GM19328 (cell line): ENCODE measurements at regions not wholly inside any gene's neighbourhood (a gene's known extent, or its start where the extent isn't known, plus 50 kb on each side); places are given as distances from the start of the nearest gene placed in this dataset.

Source experiments
- ATAC-seq: cut with Tn5 transposase; IDR thresholded peaks from one replicate; pipeline ENCODE4 v1.9.1; 2021; ENCODE audit warnings: mild to moderate bottlenecking, moderate library complexity; ENCODE audit not compliant: unreplicated experiment

- no peak for ATAC-seq
Measured at GRCh38 chr2:223508372-223508771, 93.8 kb downstream of the SCG2 start.

GRCh38 chr2:223510713-223511112 is 91.4 kb downstream of the SCG2 start:
- ATAC-seq = no peak

- no peak for ATAC-seq
Measured at GRCh38 chr2:223511168-223511567, 91.0 kb downstream of the SCG2 start.

GRCh38 chr2:223513771-223514455 is 88.2 kb downstream of the SCG2 start:
- ATAC-seq = no peak

GRCh38 chr2:223519471-223519870 is 82.7 kb downstream of the SCG2 start:
- ATAC-seq = no peak

GRCh38 chr2:223522796-223523195 is 79.4 kb downstream of the SCG2 start:
- no peak for ATAC-seq

- ATAC-seq = no peak
Measured at GRCh38 chr2:223523551-223524001, 78.6 kb downstream of the SCG2 start.

GRCh38 chr2:223524066-223524465 is 78.1 kb downstream of the SCG2 start:
- no peak for ATAC-seq

- no peak for ATAC-seq
Measured at GRCh38 chr2:223526106-223526505, 76.1 kb downstream of the SCG2 start.

- ATAC-seq = no peak
Measured at GRCh38 chr2:223528036-223528435, 74.1 kb downstream of the SCG2 start.

GRCh38 chr2:223529696-223530095 is 72.5 kb downstream of the SCG2 start:
- no peak for ATAC-seq

GRCh38 chr2:223530811-223531210 is 71.3 kb downstream of the SCG2 start:
- ATAC-seq = no peak

GRCh38 chr2:223532161-223532560 is 70.0 kb downstream of the SCG2 start:
- ATAC-seq = no peak

GRCh38 chr2:223532712-223533111 is 69.4 kb downstream of the SCG2 start:
- no peak for ATAC-seq

- ATAC-seq = no peak
Measured at GRCh38 chr2:223536546-223536945, 65.6 kb downstream of the SCG2 start.

- no peak for ATAC-seq
Measured at GRCh38 chr2:223537115-223537514, 65.0 kb downstream of the SCG2 start.

GRCh38 chr2:223537651-223538601 is 64.2 kb downstream of the SCG2 start:
- no peak for ATAC-seq

GRCh38 chr2:223538920-223539440 is 63.2 kb downstream of the SCG2 start:
- ATAC-seq = no peak

- no peak for ATAC-seq
Measured at GRCh38 chr2:223541546-223541945, 60.6 kb downstream of the SCG2 start.

GRCh38 chr2:223542501-223542900 is 59.7 kb downstream of the SCG2 start:
- no peak for ATAC-seq

- ATAC-seq = no peak
Measured at GRCh38 chr2:223545406-223545805, 56.8 kb downstream of the SCG2 start.

- ATAC-seq = no peak
Measured at GRCh38 chr2:223545830-223546229, 56.3 kb downstream of the SCG2 start.
